Ishikawa (cell line): ENCODE measurements at regions not wholly inside any gene's neighbourhood (a gene's known extent, or its start where the extent isn't known, plus 50 kb on each side); places are given as distances from the start of the nearest gene placed in this dataset.

ENCODE experiments used
- CEBPB ChIP-seq: IDR thresholded peaks from 2 replicates; pipeline ENCODE4 v1.6.1; 2012
- CREB1 ChIP-seq: IDR thresholded peaks from 2 replicates; pipeline ENCODE4 v1.6.1; 2012; ENCODE audit warnings: low read depth
- EGR1 ChIP-seq: IDR thresholded peaks from 2 replicates; pipeline ENCODE4 v1.6.1; 2012
- EP300 ChIP-seq: IDR thresholded peaks from 2 replicates; pipeline ENCODE4 v1.6.1; 2012; ENCODE audit warnings: borderline replicate concordance
- FOXM1 ChIP-seq: IDR thresholded peaks from 2 replicates; pipeline ENCODE4 v1.6.1; 2012; ENCODE audit warnings: low read depth, borderline replicate concordance
- NFIC ChIP-seq: IDR thresholded peaks from 2 replicates; pipeline ENCODE4 v1.6.1; 2012
- TCF12 ChIP-seq: IDR thresholded peaks from 2 replicates; pipeline ENCODE4 v1.6.1; 2012; ENCODE audit warnings: low read depth
- TEAD4 ChIP-seq: IDR thresholded peaks from 2 replicates; pipeline ENCODE4 v1.6.1; 2012
- YY1 ChIP-seq: IDR thresholded peaks from 2 replicates; pipeline ENCODE4 v1.6.1; 2012; ENCODE audit warnings: low read depth
- ZBTB7A ChIP-seq: IDR thresholded peaks from 2 replicates; pipeline ENCODE4 v1.6.1; 2012; ENCODE audit warnings: low read depth
- TF ChIP-seq, protein P1 (sequence below): IDR thresholded peaks from 2 replicates; pipeline ENCODE4 v1.6.1; 2012; ENCODE audit warnings: low read depth, mild to moderate bottlenecking
- TF ChIP-seq, protein P2 (sequence below): IDR thresholded peaks from 2 replicates; pipeline ENCODE4 v1.6.1; 2012
- TF ChIP-seq, protein P3 (sequence below): IDR thresholded peaks from 2 replicates; pipeline ENCODE4 v1.6.1; 2012

DNA sequence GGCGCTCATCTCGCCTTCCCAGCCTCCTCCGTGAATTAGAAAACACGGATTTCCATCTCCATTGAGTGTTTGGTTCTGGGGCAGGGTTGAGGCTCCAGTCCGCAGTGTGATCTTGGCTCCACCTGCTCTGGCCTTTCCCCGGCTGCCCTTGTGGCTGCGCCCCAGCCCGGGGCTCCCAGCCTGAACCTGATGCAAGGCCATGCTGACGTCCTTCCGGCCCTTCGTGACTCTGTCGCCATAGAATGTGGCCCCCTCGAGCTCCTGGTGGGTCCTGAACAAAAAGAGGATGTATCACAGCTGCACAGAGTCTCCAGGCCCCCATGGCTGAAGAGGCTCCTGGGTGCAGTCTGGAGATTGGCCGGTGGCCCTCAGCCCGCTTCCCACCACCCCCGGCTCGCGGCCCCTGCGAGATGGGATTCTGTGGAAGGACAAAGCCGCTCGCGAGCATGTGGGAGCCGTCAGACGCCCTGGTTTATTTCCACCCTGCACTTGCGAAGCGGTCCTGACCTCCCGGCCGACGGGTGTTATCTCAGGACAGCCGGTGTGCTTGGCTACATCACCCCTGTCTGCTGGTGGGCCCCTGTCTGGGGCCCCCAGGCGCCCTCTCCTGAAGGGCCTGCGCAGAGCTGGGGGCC is 1214.0 kb downstream of the BRD1 start:
- TF ChIP-seq YY1 (no peak), NFIC (no peak), CREB1 (no peak), ZBTB7A (no peak), EGR1 (no peak), TCF12 (no peak), EP300 (no peak), TEAD4 (no peak), FOXM1 (no peak), CEBPB (no peak)
- TF ChIP-seq, protein P1, sequence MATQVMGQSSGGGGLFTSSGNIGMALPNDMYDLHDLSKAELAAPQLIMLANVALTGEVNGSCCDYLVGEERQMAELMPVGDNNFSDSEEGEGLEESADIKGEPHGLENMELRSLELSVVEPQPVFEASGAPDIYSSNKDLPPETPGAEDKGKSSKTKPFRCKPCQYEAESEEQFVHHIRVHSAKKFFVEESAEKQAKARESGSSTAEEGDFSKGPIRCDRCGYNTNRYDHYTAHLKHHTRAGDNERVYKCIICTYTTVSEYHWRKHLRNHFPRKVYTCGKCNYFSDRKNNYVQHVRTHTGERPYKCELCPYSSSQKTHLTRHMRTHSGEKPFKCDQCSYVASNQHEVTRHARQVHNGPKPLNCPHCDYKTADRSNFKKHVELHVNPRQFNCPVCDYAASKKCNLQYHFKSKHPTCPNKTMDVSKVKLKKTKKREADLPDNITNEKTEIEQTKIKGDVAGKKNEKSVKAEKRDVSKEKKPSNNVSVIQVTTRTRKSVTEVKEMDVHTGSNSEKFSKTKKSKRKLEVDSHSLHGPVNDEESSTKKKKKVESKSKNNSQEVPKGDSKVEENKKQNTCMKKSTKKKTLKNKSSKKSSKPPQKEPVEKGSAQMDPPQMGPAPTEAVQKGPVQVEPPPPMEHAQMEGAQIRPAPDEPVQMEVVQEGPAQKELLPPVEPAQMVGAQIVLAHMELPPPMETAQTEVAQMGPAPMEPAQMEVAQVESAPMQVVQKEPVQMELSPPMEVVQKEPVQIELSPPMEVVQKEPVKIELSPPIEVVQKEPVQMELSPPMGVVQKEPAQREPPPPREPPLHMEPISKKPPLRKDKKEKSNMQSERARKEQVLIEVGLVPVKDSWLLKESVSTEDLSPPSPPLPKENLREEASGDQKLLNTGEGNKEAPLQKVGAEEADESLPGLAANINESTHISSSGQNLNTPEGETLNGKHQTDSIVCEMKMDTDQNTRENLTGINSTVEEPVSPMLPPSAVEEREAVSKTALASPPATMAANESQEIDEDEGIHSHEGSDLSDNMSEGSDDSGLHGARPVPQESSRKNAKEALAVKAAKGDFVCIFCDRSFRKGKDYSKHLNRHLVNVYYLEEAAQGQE = no peak
- TF ChIP-seq, protein P2, sequence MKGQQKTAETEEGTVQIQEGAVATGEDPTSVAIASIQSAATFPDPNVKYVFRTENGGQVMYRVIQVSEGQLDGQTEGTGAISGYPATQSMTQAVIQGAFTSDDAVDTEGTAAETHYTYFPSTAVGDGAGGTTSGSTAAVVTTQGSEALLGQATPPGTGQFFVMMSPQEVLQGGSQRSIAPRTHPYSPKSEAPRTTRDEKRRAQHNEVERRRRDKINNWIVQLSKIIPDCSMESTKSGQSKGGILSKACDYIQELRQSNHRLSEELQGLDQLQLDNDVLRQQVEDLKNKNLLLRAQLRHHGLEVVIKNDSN = no peak
- TF ChIP-seq, protein P3, sequence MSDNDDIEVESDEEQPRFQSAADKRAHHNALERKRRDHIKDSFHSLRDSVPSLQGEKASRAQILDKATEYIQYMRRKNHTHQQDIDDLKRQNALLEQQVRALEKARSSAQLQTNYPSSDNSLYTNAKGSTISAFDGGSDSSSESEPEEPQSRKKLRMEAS = no peak
